Kidney tubule cell (primary cell): ENCODE measurements at regions not wholly inside any gene's neighbourhood (a gene's known extent, or its start where the extent isn't known, plus 50 kb on each side); places are given as distances from the start of the nearest gene placed in this dataset.
"Not testable (repeated sequence)": the region's sequence is repeated elsewhere in the genome, so short reads cannot be mapped to it uniquely, and the experiment has no call there.

ENCODE experiments used
- DNase-seq: peaks from one replicate; pipeline ENCODE4 v3.0.0-alpha.2; 2018; ENCODE audit warnings: low spot score

- no peak for DNase-seq
Observed at GRCh38 chr12:32010631-32011336, 51.6 kb downstream of the RESF1 start.

- DNase-seq: no peak
Observed at GRCh38 chr12:32012249-32012785, 53.1 kb downstream of the RESF1 start.

- DNase-seq: no peak
Observed at GRCh38 chr12:32015036-32015435, 55.8 kb downstream of the RESF1 start.

GRCh38 chr12:32016680-32017482, 57.7 kb downstream of the RESF1 start:
- no peak for DNase-seq

GRCh38 chr12:32021346-32021773, 62.1 kb downstream of the RESF1 start:
- no peak for DNase-seq

- not testable (repeated sequence) for DNase-seq
Observed at GRCh38 chr12:32022387-32022786, 63.2 kb downstream of the RESF1 start.

GRCh38 chr12:32023861-32024260, 64.6 kb downstream of the RESF1 start:
- not testable (repeated sequence) for DNase-seq

- peak; percentile 43 for DNase-seq
Observed at GRCh38 chr12:32024884-32025592, 65.8 kb downstream of the RESF1 start.

GRCh38 chr12:32025906-32026305, 66.7 kb downstream of the RESF1 start:
- no peak for DNase-seq

- DNase-seq: no peak
Observed at GRCh38 chr12:32027684-32028365, 68.6 kb downstream of the RESF1 start.

- no peak for DNase-seq
Observed at GRCh38 chr12:32030151-32030550, 70.9 kb downstream of the RESF1 start.

GRCh38 chr12:32030676-32031075, 71.5 kb downstream of the RESF1 start:
- no peak for DNase-seq

GRCh38 chr12:32031109-32031508, 71.9 kb downstream of the RESF1 start:
- DNase-seq: no peak

GRCh38 chr12:32032205-32032810, 73.1 kb downstream of the RESF1 start:
- DNase-seq: no peak

GRCh38 chr12:32033406-32033805, 73.2 kb upstream of the BICD1 start:
- no peak for DNase-seq

- no peak for DNase-seq
Observed at GRCh38 chr12:32034045-32034444, 72.6 kb upstream of the BICD1 start.

GRCh38 chr12:32036477-32037263, 70.0 kb upstream of the BICD1 start:
- no peak for DNase-seq

- no peak for DNase-seq
Observed at GRCh38 chr12:32039347-32039746, 67.3 kb upstream of the BICD1 start.

GRCh38 chr12:32039917-32040575, 66.6 kb upstream of the BICD1 start:
- no peak for DNase-seq

GRCh38 chr12:32043928-32044549, 62.6 kb upstream of the BICD1 start:
- DNase-seq: no peak
